NCI-H2107 treated with DMSO at 0.1 percent for 48 hours (cell line): ENCODE measurements at regions not wholly inside any gene's neighbourhood (a gene's known extent, or its start where the extent isn't known, plus 50 kb on each side); places are given as distances from the start of the nearest gene placed in this dataset.
"Not testable (repeated sequence)": the region's sequence is repeated elsewhere in the genome, so short reads cannot be mapped to it uniquely, and the experiment has no call there.

Source experiments
- DNase-seq: peaks from one replicate; lab custom pipeline; 2025; ENCODE audit not compliant: unreplicated experiment; lab: John Stamatoyannopoulos, UW

DNA sequence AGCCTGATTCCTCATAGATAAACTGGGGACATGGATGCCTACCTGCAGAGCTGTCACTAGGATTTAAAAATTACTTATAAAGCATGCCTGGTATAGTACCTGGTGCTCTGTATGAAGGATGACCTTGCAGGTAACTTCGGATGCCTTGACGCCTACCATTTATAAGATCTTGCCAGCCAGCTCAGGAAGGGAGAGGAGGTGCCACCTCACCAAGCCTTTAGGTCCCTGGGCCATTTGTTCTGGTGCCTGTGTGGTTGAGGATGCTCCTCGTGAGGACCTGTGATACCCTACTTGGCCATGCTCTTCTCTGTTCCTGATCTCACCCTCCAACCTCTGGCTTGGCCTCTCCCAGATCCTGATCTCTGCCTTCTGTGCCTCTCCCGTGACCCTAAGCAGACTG is 85.2 kb downstream of the FDX1 start:
- no peak for DNase-seq

DNA sequence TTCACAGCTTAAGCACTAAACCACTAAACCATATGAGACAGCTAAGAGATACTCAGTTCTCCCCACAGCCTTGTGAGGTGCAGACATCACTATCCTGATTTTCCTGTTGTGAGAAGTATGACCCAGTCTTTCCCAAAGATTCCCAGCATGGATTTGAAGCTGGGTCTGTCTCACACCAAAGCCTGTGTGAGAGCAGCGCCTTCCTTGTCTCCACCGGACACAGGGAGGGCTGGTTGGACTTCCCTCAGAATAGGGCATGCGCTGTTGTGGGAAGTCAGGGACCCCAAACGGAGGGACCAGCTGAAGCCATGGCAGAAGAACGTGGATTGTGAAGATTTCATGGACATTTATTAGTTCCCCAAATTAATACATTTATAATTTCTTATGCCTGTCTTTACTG is 87.6 kb downstream of the FDX1 start:
- not testable (repeated sequence) for DNase-seq

DNA sequence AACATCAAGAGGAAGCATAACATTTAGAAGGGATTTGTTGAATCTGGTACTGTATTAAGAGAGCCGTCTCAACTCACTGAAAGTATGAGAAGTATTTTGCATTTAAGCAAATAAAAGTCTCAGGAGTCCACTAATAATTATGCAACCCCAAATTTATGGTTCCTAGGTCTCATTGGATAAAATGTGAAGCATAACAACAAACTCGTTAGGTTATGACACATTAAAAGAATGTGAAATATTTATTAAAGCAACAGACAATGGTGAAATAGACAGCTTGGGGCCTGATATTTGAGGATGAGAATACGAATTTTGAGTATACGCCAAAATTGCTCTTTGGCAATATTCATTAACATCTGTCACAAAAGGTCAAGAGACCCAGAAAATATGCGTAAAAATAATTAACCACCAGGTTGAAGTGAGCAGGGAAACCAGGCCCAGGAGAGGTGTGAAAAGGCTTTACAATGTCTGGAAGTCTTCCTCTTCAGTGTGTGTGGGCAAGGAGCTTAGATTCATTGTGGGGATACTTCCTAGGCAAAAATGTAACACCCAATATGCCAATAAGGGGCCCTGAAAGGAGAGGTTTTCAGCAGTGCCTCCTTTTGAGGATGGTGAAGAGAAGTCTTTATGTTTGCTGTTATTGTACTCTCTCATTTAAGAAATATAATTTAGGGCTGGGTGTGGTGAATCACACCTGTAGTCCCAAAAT is 89.2 kb downstream of the FDX1 start:
- DNase-seq, result no peak

DNA sequence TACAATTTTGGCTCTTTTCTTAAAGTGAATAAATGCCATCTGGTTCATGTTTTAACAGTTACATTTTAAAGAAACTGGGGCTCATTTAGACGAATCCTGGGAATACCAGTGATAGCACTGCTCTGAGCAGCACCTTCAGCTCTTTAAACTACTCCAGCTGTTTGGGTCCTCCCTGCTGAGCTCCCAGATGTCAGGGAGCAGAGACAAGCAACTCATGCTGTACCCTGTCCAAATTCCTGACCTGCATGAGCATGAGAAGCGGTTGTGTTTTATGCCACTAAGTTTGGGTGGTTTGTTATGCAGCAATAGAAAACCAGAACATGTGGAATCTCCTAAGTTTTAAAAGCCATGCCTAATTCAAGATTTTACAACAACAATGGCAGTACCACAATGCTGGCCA is 90.0 kb downstream of the FDX1 start:
- DNase-seq, result no peak

DNA sequence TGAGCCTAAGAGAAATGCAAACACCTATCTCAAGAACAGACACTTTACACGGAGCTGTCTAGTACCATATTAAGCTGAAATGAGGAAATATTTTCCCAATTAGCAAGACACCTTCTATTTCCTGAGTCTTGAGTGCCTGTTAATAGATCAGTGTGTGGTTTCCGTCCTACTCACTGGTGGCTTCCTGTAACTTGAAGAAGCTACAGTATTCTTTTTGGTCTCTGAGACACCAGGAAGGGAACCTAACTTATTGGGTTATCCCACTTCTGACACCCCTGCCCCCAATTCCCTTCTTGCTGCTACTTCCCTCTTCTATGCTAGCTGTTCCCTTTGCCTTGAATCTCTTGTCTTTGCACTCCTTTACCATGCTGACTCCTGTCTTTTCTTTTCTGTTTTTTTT is 92.7 kb downstream of the FDX1 start:
- DNase-seq, result no peak

DNA sequence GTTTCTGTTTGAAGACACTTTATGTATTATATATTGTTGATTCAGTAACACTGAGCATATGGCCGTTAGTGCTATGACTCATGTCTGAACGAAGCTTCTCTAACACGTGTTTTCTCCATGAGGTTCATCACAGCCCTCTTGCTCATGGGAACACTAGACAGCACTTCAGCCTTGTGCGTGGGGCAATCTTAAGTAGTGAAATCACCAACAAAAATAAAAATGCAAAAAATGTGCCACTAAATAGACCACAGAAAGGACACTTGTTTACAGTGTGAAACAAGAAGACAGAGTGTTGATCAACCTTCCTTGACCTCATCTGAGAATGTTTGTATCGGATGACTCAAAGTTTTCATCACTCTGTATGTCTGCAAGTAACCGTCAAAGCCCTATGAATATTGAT is 94.5 kb downstream of the FDX1 start:
- DNase-seq, result no peak

DNA sequence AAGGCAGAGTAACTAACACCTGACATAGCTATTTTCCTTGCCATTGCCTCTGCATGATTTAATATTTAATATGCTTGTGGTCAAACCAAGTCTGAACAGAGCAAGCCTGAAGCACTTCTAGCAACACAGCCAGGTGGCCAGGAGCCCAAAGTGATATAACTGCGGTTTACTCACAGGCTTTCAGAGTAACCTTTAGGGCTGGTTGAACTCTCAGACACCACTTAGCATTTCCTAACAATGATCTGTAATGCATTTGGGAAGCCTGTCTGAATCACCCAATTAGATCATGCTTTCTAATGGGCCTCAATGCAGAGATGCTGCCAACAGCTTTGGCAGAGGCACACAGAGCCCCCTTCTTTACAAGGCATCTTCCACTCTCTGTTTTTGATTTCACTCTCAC is 96.1 kb downstream of the FDX1 start:
- DNase-seq, result peak; percentile 96

DNA sequence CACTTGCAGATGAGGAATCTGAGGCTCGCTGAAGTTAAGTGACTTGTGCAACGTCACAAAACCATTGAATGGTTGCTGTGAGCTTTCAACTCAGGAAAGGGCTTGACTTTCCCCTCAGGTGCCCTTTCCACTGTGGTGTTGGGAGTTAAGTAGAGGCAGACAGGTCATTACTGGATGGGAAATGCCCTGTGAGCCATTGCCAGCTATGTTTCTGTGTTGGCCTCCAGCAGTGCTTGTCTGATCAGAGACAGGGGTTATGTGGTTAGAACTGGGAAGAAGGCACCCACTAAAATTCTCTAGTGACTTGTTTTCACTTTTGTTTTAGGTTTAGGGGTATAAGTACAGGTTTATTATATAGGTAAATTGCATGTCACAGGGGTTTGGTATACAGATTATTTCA is 96.6 kb downstream of the FDX1 start:
- DNase-seq, result no peak
